ENCODE measurements at regions not wholly inside any gene's neighbourhood (a gene's known extent, or its start where the extent isn't known, plus 50 kb on each side); places are given as distances from the start of the nearest gene placed in this dataset.

GRCh38 chr10:44014644-44015250 lies 366.1 kb upstream of the ZNF32 start:
- DNase-seq: no peak
- no peak for TF ChIP-seq POLR2A (IDR thresholded peaks at IDR 0.05; ENCODE audit: low read length)
- no peak for TF ChIP-seq GATA1 (IDR thresholded peaks at IDR 0.05; ENCODE audit: low read depth, low read length)

- no peak for TF ChIP-seq GATA1 (IDR thresholded peaks at IDR 0.05; ENCODE audit: low read depth, low read length)
- TF ChIP-seq POLR2A (IDR thresholded peaks at IDR 0.05; ENCODE audit: low read length): no peak
- DNase-seq: no peak
Observed at GRCh38 chr10:44013981-44014380, 365.3 kb upstream of the ZNF32 start.

- DNase-seq: no peak
- TF ChIP-seq POLR2A (IDR thresholded peaks at IDR 0.05; ENCODE audit: low read length): no peak
- no peak for TF ChIP-seq GATA1 (IDR thresholded peaks at IDR 0.05; ENCODE audit: low read depth, low read length)
Observed at GRCh38 chr10:44012921-44013320, 364.2 kb upstream of the ZNF32 start.

GRCh38 chr10:44011603-44011981 lies 362.9 kb upstream of the ZNF32 start:
- no peak for DNase-seq
- TF ChIP-seq GATA1 (IDR thresholded peaks at IDR 0.05; ENCODE audit: low read depth, low read length) (no peak), POLR2A (IDR thresholded peaks at IDR 0.05; ENCODE audit: low read length) (no peak)

- TF ChIP-seq GATA1 (IDR thresholded peaks at IDR 0.05; ENCODE audit: low read depth, low read length) (no peak), POLR2A (IDR thresholded peaks at IDR 0.05; ENCODE audit: low read length) (no peak)
Observed at GRCh38 chr10:44010873-44011602, 362.4 kb upstream of the ZNF32 start.

GRCh38 chr10:44009891-44010632 lies 361.4 kb upstream of the ZNF32 start:
- no peak for DNase-seq
- no peak for TF ChIP-seq POLR2A (IDR thresholded peaks at IDR 0.05; ENCODE audit: low read length)
- TF ChIP-seq GATA1 (IDR thresholded peaks at IDR 0.05; ENCODE audit: low read depth, low read length): no peak

More at GRCh38 chr10:44010873-44011602, 362.4 kb upstream of the ZNF32 start:
- no peak for DNase-seq

GRCh38 chr10:44008917-44009709 lies 360.4 kb upstream of the ZNF32 start:
- TF ChIP-seq POLR2A (IDR thresholded peaks at IDR 0.05; ENCODE audit: low read length) (no peak), GATA1 (IDR thresholded peaks at IDR 0.05; ENCODE audit: low read depth, low read length) (no peak)
- DNase-seq: no peak

GRCh38 chr10:44008270-44008916 lies 359.7 kb upstream of the ZNF32 start:
- TF ChIP-seq GATA1 (IDR thresholded peaks at IDR 0.05; ENCODE audit: low read depth, low read length): no peak
- no peak for TF ChIP-seq POLR2A (IDR thresholded peaks at IDR 0.05; ENCODE audit: low read length)
- DNase-seq: no peak

- no peak for DNase-seq
- TF ChIP-seq GATA1 (IDR thresholded peaks at IDR 0.05; ENCODE audit: low read depth, low read length) (no peak), POLR2A (IDR thresholded peaks at IDR 0.05; ENCODE audit: low read length) (no peak)
Observed at GRCh38 chr10:44006771-44007170, 358.1 kb upstream of the ZNF32 start.

- DNase-seq: no peak
- no peak for TF ChIP-seq POLR2A (IDR thresholded peaks at IDR 0.05; ENCODE audit: low read length)
- no peak for TF ChIP-seq GATA1 (IDR thresholded peaks at IDR 0.05; ENCODE audit: low read depth, low read length)
Observed at GRCh38 chr10:44005788-44006099, 357.1 kb upstream of the ZNF32 start.

- TF ChIP-seq GATA1 (IDR thresholded peaks at IDR 0.05; ENCODE audit: low read depth, low read length) (no peak), POLR2A (IDR thresholded peaks at IDR 0.05; ENCODE audit: low read length) (no peak)
- DNase-seq: no peak
Observed at GRCh38 chr10:44004913-44005787, 356.5 kb upstream of the ZNF32 start.

- no peak for DNase-seq
- no peak for TF ChIP-seq GATA1 (IDR thresholded peaks at IDR 0.05; ENCODE audit: low read depth, low read length)
- no peak for TF ChIP-seq POLR2A (IDR thresholded peaks at IDR 0.05; ENCODE audit: low read length)
Observed at GRCh38 chr10:43998021-43998809, 349.5 kb upstream of the ZNF32 start.
